Mononuclear cell (primary cell): ENCODE measurements at regions not wholly inside any gene's neighbourhood (a gene's known extent, or its start where the extent isn't known, plus 50 kb on each side); places are given as distances from the start of the nearest gene placed in this dataset.
"Not testable (repeated sequence)": the region's sequence is repeated elsewhere in the genome, so short reads cannot be mapped to it uniquely, and the experiment has no call there.

Experiments
- H3K27me3 ChIP-seq: 2 replicates; pipeline ENCODE4 v1.6.0; 2011; ENCODE audit warnings: low read length, control low read depth; ENCODE audit not compliant: insufficient read depth
- H3K4me1 ChIP-seq: 2 replicates; pipeline ENCODE4 v1.5.1; 2011; ENCODE audit warnings: mild to moderate bottlenecking, low read length, control low read depth; ENCODE audit not compliant: insufficient read depth
- H3K4me3 ChIP-seq: 2 replicates; pipeline ENCODE4 v1.5.1; 2011; ENCODE audit warnings: mild to moderate bottlenecking, low read length, moderate library complexity
- H3K9me3 ChIP-seq: 2 replicates; pipeline ENCODE4 v1.5.1; 2011; ENCODE audit warnings: low read depth, mild to moderate bottlenecking, control low read depth, low read length

DNA sequence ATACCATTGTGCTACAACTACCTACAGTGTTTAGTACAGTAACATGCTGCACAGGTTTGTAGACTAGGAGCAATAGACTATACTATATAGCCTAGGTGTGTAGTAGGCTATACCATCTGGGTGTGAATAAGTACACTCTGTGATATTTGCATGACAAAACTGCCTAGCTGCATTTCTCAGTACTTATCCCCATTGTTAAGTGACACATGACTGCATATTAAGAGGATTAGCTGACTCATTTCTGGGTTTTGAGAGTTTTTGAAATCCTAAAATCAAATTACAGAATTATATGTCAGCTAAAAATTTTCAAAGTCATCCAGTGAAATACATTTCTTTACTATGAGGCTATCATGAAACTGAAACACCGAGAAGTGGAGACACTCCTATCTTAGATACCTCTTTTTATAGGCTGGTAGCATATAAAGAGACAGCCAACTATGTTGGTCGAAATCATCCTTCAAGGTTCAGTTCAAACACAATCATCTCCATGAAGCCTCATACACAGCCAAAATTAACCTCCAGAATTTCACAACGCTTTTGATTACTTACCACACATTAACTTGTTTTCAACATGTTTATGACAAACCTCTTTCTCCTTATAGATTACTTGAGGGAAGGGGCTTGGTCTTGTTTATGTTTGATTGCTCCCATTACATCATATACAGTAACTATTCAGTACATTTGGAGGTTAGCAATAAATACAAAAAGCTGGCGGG, 89.8 kb upstream of the ANK3 start:
- Histone ChIP-seq H3K9me3 (no peaks in the 10 kb centered on the region), H3K27me3 (no peaks in the 10 kb centered on the region), H3K4me3 (no peak overlapping the region), H3K4me1 (no peaks in the 10 kb centered on the region)

DNA sequence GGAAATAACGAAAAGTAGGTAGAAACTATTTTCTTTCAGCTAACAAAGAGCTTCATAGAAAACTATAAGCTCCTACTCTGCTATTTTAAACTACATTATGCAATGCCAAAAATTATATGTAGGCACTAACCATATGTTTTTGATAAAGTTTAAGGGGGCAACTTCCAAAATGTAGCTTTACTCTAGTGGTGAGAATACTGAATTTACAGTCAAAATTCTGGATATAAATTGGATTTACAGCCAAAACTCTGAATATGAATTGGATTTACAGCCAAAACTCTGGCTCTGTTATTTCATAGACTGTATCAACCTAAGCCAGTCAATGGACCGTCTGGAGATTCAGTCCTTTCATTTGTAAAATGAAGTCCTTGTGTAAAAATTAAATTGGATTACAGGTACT, 86.8 kb upstream of the ANK3 start:
- Histone ChIP-seq H3K27me3 (no peaks in the 10 kb centered on the region), H3K4me1 (no peaks in the 10 kb centered on the region), H3K9me3 (no peaks in the 10 kb centered on the region), H3K4me3 (no peak overlapping the region)

DNA sequence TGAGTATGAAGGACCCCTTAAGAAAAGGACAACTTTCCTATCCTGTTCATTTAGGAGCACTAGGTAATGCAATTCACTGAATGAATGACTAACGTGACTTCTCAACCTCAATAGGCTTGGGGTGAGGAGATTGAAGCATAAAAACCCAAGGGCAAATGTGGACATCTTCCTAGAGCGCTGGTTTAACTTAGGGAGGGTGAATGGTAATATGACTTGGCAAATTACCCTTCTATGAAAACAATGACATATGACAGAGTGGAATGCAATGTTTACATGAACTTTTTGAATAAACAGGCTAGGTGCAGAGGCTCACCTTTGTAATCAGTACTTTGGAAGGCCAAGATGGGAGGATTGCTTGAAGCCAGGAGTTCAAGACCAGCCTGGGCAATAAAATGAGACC, 83.9 kb upstream of the ANK3 start:
- H3K4me3 ChIP-seq: no peak overlapping the region
- no peaks in the 10 kb centered on the region for H3K4me1 ChIP-seq
- H3K9me3 ChIP-seq: no peaks in the 10 kb centered on the region
- no peaks in the 10 kb centered on the region for H3K27me3 ChIP-seq

DNA sequence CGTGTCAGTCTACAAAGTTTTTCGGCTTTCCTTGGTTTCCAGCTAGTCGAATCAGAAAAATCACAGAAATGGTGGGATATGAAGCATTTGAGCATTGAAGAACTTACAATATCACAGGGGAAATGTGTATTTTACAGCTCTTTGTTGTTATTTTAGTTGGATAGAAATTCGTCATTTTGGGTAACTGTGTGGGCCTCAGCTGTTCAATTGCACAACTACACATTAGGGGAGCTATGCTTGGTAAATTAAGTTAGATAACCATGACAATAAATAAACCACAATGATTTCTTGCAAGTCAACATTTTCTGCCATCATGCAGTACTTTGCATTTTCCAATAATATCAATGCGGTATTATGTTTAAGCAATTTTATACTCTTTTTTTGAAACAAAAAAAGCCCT, 80.4 kb upstream of the ANK3 start:
- Histone ChIP-seq H3K4me1 (no peaks in the 10 kb centered on the region), H3K4me3 (no peak overlapping the region), H3K9me3 (no peaks in the 10 kb centered on the region)

DNA sequence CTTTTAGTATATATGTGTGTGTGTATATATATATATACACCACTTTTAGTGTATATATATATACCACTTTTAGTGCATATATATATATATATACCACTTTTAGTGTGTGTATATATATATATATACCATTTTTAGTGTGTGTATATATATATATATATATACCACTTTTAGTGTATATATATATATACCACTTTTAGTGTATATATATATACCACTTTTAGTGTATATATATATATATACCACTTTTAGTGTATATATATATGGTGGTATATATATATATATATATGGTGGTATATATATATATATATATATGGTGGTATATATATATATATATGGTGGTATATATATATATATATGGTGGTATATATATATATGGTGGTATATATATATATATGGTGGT, 79.5 kb upstream of the ANK3 start:
- not testable (repeated sequence) for H3K4me1 ChIP-seq, H3K4me3 ChIP-seq, H3K9me3 ChIP-seq, H3K27me3 ChIP-seq

More for the DNA sequence above, 80.4 kb upstream of the ANK3 start:
- H3K27me3 ChIP-seq: no peaks in the 10 kb centered on the region

DNA sequence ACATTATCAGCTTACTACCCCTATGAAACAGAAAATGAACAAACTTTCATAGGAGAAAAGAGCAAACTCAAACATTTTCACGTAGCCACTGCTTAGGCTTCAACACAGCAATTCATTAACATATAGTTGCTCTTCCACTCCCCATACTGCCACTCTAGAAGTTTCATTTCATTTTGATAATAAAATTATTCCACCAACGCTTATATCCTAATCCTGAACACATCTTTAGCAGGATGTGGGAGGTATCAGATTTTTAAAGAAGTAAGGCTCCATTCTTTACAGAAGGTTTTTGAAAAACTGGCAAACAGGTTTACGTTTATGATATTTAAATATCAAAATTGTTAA, 77.5 kb upstream of the ANK3 start:
- H3K4me3 ChIP-seq: no peak overlapping the region
- no peaks in the 10 kb centered on the region for H3K9me3 ChIP-seq
- no peaks in the 10 kb centered on the region for H3K27me3 ChIP-seq
- H3K4me1 ChIP-seq: no peaks in the 10 kb centered on the region

DNA sequence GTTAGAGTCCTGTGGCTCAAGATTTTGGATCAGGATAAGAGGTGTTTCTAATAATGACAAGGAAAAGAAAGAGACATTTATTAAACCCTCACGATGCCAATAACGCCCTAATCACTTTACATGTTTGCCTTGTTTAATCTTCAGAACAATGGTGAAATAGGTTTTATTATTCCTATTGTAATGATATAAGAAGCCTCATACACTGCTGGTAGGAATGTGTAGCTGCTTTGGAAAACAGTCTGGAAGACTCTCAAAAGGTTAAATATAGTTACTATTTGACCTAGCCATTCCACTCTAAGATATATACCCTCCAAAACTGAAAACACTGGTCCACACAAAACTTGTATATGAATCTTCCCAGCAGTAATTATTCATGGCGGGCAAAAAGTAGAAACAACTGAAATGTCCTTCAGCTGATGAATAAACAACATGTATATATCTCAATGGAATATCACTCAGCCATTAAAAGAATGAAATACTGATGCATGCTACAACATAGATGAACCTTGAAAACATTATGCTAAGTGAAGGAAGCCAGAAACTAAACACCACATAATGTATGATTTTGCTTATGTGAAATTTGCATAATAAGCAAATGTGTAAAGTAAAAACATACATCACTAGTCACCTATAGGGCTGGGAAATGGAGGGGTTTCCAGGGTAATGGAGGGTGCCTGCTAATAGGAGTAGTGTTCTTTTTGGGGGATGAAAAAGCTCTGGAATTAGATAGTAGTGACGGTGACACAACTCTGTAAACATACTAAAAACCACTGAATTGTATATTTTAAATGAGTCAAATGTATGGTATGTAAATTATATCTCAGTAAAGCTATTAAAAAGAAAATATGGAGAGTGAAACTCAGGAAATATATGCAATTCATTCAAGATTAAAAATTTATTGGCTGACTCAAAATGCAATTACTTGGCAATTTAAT, 76.9 kb upstream of the ANK3 start:
- H3K4me3 ChIP-seq: no peak overlapping the region
- no peaks in the 10 kb centered on the region for H3K4me1 ChIP-seq

DNA sequence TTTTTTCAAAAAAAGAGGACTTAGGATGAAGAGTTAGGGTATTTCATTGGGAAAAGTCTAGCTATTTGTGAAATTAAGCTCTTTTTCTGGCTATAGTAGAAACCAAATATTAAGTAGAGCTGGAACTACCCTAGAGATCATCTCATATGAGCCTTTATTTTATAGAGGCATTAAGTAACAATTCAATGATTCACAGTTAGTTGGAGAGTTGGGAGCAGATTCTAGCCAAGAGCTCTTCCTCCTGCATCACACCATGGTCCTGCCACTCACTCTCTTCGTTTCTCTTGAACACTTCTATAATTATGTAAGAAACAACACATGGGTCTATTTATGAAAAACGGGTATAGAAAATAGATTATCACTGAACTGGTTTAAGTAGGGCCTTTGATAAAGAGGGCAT, 76.1 kb upstream of the ANK3 start:
- H3K9me3 ChIP-seq: no peaks in the 10 kb centered on the region
- no peak overlapping the region for H3K4me3 ChIP-seq
- no peaks in the 10 kb centered on the region for H3K4me1 ChIP-seq
- H3K27me3 ChIP-seq: no peaks in the 10 kb centered on the region

More for the DNA sequence above, 76.9 kb upstream of the ANK3 start:
- Histone ChIP-seq H3K9me3 (no peaks in the 10 kb centered on the region), H3K27me3 (no peaks in the 10 kb centered on the region)

DNA sequence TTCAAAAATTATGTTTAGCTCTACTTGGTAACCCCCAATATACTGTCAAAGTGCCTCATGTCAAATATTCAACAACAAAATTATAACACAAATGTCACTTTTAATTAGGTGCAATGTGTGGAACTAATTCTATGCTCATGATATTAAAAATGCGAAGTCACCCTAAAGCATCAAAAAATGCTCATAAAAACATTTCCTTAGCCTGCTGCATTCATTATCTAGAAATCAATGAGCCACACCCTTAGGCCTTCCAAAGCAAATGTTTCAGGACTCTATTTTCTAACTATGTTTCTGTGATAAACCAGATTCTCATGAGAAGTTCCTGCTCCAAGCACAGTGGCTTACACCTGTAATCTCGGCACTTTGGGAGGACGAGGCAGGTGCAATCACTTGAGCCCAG, 75.0 kb upstream of the ANK3 start:
- no peaks in the 10 kb centered on the region for H3K27me3 ChIP-seq
- no peaks in the 10 kb centered on the region for H3K4me1 ChIP-seq
- H3K9me3 ChIP-seq: no peaks in the 10 kb centered on the region
- H3K4me3 ChIP-seq: no peak overlapping the region

DNA sequence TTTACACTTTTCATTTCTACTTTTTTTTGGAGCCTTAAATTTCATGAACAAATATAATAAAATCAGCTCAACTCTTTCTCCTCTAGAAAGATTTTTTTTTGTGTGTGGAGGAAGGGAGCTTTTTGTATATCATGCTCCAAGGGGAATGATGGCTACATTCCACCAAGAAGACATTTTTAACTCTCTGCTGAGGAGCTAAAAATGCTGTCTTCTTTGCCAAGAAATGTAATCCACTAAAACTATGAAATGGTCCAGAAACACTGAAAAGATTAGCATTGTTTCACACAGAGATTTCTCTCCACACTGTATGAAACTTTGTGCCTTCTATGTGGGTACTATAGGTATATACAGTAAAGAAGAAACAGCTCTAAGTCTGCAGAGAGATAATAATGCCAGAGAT, 74.1 kb upstream of the ANK3 start:
- Histone ChIP-seq H3K27me3 (no peaks in the 10 kb centered on the region), H3K4me1 (no peaks in the 10 kb centered on the region), H3K4me3 (no peak overlapping the region), H3K9me3 (no peaks in the 10 kb centered on the region)

DNA sequence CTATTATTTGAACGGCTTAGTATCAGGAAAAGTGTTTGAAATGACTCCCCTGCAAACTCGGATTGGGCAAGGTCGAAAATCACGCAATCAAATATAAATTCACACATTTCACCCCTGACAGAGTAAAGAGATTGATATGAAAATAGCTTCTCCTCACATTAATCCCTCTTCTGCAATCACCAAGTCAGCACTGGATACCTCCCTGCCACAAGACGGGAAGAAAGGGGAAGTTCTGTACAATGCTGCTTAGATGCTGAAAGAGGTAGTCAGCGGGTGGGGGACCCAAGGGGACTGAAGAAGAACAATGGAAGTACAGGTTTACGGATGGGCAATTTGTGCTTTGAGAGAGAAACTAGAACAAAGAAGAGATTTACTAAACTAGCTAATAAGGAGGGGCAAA, 72.0 kb upstream of the ANK3 start:
- H3K4me1 ChIP-seq: no peaks in the 10 kb centered on the region
- H3K27me3 ChIP-seq: no peaks in the 10 kb centered on the region
- no peak overlapping the region for H3K4me3 ChIP-seq
- no peaks in the 10 kb centered on the region for H3K9me3 ChIP-seq

DNA sequence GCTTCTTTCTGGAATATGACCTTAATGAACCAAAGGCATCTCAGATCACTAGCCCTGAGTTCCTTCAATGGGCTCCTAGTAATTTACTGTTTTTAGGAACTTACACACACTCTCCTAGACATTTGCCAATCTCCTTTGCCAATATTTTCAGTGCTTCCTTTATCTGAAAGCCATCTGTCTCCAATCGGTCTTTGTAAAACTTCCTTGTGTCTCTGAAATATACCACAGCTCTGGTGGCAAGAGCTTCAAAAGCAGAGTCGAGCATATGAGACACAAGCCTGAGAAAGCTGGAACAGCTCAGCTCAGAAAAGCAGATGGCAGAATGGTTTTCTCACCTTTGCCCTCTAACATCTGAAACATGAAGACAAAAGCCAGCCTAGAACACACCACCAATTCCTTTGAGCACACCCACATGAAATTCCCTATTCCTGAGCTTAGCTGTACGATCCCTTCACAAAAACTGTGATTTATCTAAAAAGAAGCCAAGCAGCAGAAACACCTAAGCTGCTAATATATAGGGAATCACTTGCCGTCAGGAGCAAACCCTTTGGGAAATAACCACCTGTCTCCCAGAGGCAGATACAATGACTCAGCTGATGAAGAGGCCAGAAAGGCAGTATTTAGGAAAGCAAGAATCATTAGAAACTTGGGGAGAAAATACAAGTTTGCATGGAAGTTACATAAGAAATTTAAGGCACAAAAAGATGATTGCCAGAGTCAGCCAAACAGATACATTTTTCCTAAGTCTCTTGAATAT, 70.2 kb upstream of the ANK3 start:
- no peaks in the 10 kb centered on the region for H3K27me3 ChIP-seq
- H3K4me3 ChIP-seq: no peak overlapping the region
- no peaks in the 10 kb centered on the region for H3K9me3 ChIP-seq
- H3K4me1 ChIP-seq: no peaks in the 10 kb centered on the region

DNA sequence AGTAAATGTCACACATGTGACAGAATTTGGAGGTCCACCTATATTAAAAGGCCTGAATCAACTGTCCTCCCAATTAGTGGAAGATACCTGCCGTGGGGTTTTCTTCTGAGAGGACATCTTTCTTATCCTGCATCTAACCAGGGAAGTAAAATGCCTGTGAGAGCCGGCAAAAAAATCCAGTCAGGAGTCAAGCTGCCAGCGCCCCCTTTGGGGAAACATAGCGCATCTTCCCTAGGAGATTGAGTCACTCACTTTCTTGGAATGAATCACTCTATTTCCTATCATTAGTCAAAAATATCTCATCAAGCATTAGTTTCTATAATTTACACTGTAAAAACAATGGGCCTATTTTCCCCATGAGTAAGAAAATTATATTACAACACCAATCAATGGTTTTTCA, 66.4 kb upstream of the ANK3 start:
- Histone ChIP-seq H3K4me3 (no peak overlapping the region), H3K9me3 (no peaks in the 10 kb centered on the region), H3K4me1 (no peaks in the 10 kb centered on the region), H3K27me3 (no peaks in the 10 kb centered on the region)

DNA sequence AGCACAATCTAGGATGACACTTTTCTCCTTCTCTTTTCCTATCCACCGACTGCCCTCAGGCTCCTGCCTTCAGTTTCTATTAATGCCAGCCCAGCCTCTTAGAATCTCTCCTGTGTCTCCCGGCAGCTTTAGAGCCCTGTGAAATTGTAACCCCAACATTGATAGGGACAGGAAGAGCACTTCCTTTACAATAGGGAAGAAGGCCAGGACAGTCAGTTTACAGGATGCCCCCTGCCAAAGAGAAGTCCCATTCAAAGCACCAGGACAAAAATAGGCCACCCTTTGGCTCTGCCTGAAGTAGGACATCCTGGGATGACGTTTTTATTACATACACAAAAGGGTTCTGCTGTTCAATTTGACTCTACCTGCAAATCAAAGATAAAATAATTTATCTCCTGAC, 64.7 kb upstream of the ANK3 start:
- Histone ChIP-seq H3K4me3 (no peak overlapping the region), H3K9me3 (no peaks in the 10 kb centered on the region), H3K27me3 (no peaks in the 10 kb centered on the region)

DNA sequence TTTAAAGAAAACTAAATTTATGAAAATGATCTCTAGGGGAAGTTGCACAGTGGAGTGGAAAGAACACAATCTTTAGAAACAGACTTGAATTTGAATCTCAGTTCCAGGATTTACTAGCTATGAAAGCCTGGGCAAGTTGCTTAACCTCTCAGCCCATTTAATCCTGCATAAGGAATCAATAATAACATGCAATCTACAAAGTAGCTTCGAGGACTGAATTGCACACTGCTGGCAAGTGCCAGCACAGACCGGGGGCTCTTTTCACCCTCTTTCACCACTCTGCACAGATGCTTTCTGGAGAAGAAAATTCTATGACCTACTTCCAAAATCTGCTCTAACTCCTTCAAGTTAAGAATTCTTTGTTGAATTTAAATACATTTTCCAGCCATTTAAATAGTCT, 63.4 kb upstream of the ANK3 start:
- Histone ChIP-seq H3K4me3 (no peak overlapping the region), H3K27me3 (no peaks in the 10 kb centered on the region), H3K9me3 (no peaks in the 10 kb centered on the region), H3K4me1 (no peaks in the 10 kb centered on the region)

More for the DNA sequence above, 64.7 kb upstream of the ANK3 start:
- H3K4me1 ChIP-seq: no peaks in the 10 kb centered on the region
